Endothelial cell (in vitro differentiated cells): ENCODE measurements at regions not wholly inside any gene's neighbourhood (a gene's known extent, or its start where the extent isn't known, plus 50 kb on each side); places are given as distances from the start of the nearest gene placed in this dataset.
A peak's percentile ranks its signal among the peaks of the same experiment; 100 is the strongest.

Experiments
- DNase-seq: peaks from one replicate; pipeline ENCODE4 v3.0.0; 2021; ENCODE audit warnings: low spot score
- H3K27ac Mint-ChIP-seq: one replicate; pipeline ENCODE4 v1.8.0; 2021; ENCODE audit warnings: mixed read lengths, inconsistent platforms; ENCODE audit not compliant: unreplicated experiment
- H3K27me3 Mint-ChIP-seq: one replicate; pipeline ENCODE4 v1.8.0; 2021; ENCODE audit warnings: mild to moderate bottlenecking, moderate library complexity, mixed read lengths, inconsistent platforms; ENCODE audit not compliant: unreplicated experiment
- H3K36me3 Mint-ChIP-seq: one replicate; pipeline ENCODE4 v1.8.0; 2021; ENCODE audit warnings: mild to moderate bottlenecking, low read depth, mixed read lengths, inconsistent platforms; ENCODE audit not compliant: unreplicated experiment
- H3K4me1 Mint-ChIP-seq: one replicate; pipeline ENCODE4 v1.8.0; 2021; ENCODE audit warnings: mild to moderate bottlenecking, mixed read lengths, inconsistent platforms; ENCODE audit not compliant: unreplicated experiment
- H3K4me3 Mint-ChIP-seq: one replicate; pipeline ENCODE4 v1.8.0; 2021; ENCODE audit warnings: mild to moderate bottlenecking, mixed read lengths, inconsistent platforms; ENCODE audit not compliant: unreplicated experiment
- H3K9me3 Mint-ChIP-seq: one replicate; pipeline ENCODE4 v1.8.0; 2021; ENCODE audit warnings: mixed read lengths, inconsistent platforms; ENCODE audit not compliant: unreplicated experiment
- TF ChIP-seq, protein P1 (sequence below): fragments of 200-600 bp; sonication (generic); IDR thresholded peaks from one replicate; pipeline ENCODE4 v1.5.0; 2021; ENCODE audit warnings: antibody characterized with exemption; ENCODE audit not compliant: unreplicated experiment

DNA sequence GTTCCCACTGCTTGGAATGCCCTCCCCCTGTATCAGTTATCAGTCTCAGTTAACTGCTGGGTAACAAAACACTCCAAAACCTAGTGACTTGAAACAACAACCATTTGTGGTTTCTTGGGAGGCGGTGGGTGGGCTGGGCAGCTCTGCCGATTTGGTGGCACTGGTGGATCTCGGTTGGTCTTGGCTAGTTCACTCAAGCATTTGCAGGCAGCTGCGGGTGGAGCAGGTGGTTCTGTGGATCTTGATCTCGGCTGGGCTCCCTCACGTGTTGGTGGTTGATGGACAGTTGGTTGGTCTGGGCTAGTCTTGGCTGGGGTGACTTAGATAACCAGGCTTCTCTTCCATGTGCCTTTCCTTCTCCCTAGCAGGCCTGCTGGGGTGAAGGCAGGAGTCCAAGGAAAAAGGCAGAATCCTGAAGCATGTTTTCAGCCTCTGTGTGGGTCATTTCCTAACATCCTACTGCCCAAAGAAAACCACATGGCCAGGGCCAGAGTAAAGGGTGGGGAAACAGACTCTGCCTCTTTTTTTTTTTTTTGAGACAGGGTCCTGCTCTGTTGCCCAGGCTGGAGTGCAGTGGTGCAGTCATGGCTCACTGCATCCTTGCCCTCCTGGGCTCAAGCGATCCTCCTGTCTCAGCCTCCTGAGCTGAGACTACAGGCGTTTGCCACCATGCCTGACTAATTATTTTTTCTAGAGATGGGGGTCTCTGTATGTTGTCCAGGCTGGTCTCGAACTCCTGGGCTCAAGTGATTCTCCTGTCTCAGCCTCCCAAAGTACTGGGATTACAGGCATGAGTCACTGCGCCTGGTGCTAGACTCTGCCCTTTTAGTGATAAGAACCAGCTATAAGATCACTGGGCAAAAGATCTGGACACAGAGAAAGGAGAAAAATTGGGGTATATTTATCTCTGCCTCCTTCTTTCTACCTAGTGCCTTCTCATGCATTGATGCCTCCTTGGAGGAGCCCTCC, 183.7 kb downstream of the RGS3 start:
- Mint-ChIP-seq H3K36me3 (no peaks in the 10 kb centered on the region), H3K4me1 (peaks cover 26% of the 10 kb centered on the region), H3K9me3 (no peaks in the 10 kb centered on the region), H3K27me3 (peaks cover 2% of the 10 kb centered on the region), H3K27ac (peak overlapping the region; percentile 8), H3K4me3 (no peak overlapping the region)
- no peak for DNase-seq
- TF ChIP-seq, protein P1, sequence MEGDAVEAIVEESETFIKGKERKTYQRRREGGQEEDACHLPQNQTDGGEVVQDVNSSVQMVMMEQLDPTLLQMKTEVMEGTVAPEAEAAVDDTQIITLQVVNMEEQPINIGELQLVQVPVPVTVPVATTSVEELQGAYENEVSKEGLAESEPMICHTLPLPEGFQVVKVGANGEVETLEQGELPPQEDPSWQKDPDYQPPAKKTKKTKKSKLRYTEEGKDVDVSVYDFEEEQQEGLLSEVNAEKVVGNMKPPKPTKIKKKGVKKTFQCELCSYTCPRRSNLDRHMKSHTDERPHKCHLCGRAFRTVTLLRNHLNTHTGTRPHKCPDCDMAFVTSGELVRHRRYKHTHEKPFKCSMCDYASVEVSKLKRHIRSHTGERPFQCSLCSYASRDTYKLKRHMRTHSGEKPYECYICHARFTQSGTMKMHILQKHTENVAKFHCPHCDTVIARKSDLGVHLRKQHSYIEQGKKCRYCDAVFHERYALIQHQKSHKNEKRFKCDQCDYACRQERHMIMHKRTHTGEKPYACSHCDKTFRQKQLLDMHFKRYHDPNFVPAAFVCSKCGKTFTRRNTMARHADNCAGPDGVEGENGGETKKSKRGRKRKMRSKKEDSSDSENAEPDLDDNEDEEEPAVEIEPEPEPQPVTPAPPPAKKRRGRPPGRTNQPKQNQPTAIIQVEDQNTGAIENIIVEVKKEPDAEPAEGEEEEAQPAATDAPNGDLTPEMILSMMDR, result no peak

DNA sequence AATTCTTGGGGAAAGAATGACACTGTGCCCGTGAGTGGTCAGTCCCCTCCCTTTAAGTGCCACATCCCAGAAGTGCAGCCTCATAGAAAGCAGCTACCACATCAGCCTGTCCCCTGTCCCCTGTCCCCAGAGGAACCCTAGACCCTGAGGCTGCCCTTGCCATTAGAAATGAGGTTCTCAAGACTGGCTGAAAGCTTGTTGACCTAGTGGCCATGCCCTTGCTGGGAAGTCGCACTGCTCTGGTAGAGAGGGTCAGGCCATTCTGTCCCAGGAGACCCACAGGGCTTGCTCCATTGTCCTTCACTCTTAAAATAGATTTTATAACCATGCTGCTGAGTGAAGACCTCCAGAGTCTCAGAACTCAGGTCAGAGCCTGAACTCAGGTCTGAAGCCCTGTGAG, 184.5 kb downstream of the RGS3 start:
- Mint-ChIP-seq H3K36me3 (peaks cover 4% of the 10 kb centered on the region), H3K4me3 (no peak overlapping the region), H3K27ac (no peak overlapping the region)

DNA sequence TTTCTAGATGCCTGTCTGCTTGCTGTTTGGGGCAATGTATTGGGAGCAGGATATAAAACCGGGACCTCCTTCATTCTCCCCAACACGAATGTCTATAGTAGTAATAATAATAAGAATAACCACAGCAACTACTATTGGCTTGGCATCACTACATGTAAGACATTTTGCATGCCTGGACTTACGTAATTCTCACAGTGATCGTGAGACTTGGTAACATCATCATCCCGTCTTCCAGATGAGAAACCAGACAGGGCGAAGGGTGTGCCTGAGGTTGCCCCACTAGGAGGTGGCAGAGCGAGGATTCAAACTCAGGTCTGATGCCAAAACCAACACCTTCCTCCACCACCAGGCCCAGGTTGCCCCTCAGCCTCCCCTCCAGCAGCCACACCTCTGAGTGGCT, 185.1 kb downstream of the RGS3 start:
- DNase-seq, result no peak
- peaks cover 2% of the 10 kb centered on the region for H3K27me3 Mint-ChIP-seq
- TF ChIP-seq, protein P1, result no peak
- peaks cover 33% of the 10 kb centered on the region for H3K4me1 Mint-ChIP-seq
- H3K9me3 Mint-ChIP-seq, result no peaks in the 10 kb centered on the region
- H3K36me3 Mint-ChIP-seq, result peaks cover 5% of the 10 kb centered on the region
- no peak overlapping the region for H3K27ac Mint-ChIP-seq
- H3K4me3 Mint-ChIP-seq, result no peak overlapping the region

More for the DNA sequence above, 184.5 kb downstream of the RGS3 start:
- peaks cover 2% of the 10 kb centered on the region for H3K27me3 Mint-ChIP-seq
- peaks cover 34% of the 10 kb centered on the region for H3K4me1 Mint-ChIP-seq
- TF ChIP-seq, protein P1, result no peak
- no peak for DNase-seq
- no peaks in the 10 kb centered on the region for H3K9me3 Mint-ChIP-seq

DNA sequence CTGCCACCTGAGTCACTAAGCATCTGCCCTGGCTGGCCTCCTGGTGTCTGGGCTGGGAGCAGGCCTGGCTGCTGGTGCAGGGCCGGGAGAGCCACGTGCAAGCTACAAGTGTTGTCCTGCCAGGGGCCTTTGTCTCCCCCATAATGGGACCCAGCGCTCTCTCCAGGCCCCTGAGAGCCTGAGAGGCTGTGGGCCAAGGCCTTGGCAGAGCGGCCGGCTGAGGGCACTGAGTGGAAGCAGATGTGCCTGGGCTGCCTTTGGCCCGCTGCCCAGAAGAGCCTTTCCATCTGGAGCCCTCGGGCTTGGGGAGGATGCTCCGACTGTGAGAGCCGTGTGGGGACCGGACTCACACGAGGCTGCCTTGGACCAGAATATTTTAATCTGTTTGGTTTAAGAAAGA, 185.5 kb downstream of the RGS3 start:
- TF ChIP-seq, protein P1, result no peak
- no peak for DNase-seq
- peaks cover 36% of the 10 kb centered on the region for H3K4me1 Mint-ChIP-seq
- no peak overlapping the region for H3K4me3 Mint-ChIP-seq
- H3K27me3 Mint-ChIP-seq, result peaks cover 3% of the 10 kb centered on the region
- no peaks in the 10 kb centered on the region for H3K9me3 Mint-ChIP-seq
- H3K36me3 Mint-ChIP-seq, result peaks cover 5% of the 10 kb centered on the region
- H3K27ac Mint-ChIP-seq, result peak overlapping the region; percentile 59

DNA sequence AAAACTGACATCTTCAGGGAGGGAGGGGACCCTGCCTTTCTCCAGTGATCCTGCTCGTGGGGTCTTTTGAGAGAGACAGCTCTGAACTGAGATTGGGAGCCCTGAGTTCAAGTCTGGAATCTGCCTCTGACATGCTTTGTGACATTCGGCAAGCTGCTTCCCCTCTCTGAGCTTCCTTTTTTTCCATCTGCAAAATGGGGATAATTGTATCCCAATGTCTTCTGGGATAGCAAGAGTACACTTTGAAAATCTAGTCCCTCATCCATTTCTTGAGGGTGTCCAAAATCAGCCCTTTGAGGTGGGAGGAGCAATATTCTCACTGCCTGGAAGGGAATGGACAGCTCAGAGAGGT, 186.3 kb downstream of the RGS3 start:
- H3K4me1 Mint-ChIP-seq, result peaks cover 44% of the 10 kb centered on the region
- H3K4me3 Mint-ChIP-seq, result no peak overlapping the region
- TF ChIP-seq, protein P1, result no peak
- no peak for DNase-seq
- H3K9me3 Mint-ChIP-seq, result no peaks in the 10 kb centered on the region
- H3K27ac Mint-ChIP-seq, result peak overlapping the region; percentile 96
- peaks cover 8% of the 10 kb centered on the region for H3K27me3 Mint-ChIP-seq
- H3K36me3 Mint-ChIP-seq, result peaks cover 5% of the 10 kb centered on the region
